ENCODE measurements at regions not wholly inside any gene's neighbourhood (a gene's known extent, or its start where the extent isn't known, plus 50 kb on each side); places are given as distances from the start of the nearest gene placed in this dataset.

- Histone ChIP-seq H2BK12ac (ENCODE audit: low read length in 2 of 2) (no peak overlapping the region), H3K4me1 (ENCODE audit: control insufficient read depth, insufficient read depth, low read depth, low read length) (peaks cover 3% of the 10 kb centered on the region), H2BK15ac (ENCODE audit: low read depth, poor library complexity, severe bottlenecking) (no peak overlapping the region), H2BK5ac (ENCODE audit: low read depth, low read length, poor library complexity, severe bottlenecking) (no peak overlapping the region), H2AFZ (ENCODE audit: low read depth, low read length) (no peak overlapping the region), H3K9me3 (ENCODE audit: control insufficient read depth, low read length) (no peaks in the 10 kb centered on the region), H3K79me1 (replicated peaks; ENCODE audit: low read length, poor library complexity, severe bottlenecking) (peaks cover 21% of the 10 kb centered on the region), H4K91ac (ENCODE audit: low read length) (no peak overlapping the region), H3K14ac (ENCODE audit: low read length in 2 of 2) (no peak overlapping the region), H2AK5ac (ENCODE audit: low read length, severe bottlenecking) (no peak overlapping the region), H3K4me3 (ENCODE audit: insufficient read depth in 1 of 2, low read depth in 1 of 2, low read length in 2 of 2) (no peak overlapping the region), H3K4ac (ENCODE audit: low read depth in 1 of 2, low read length in 2 of 2) (no peak overlapping the region), H3K27me3 (ENCODE audit: control insufficient read depth in 1 of 2, insufficient read depth in 1 of 2, low read length in 2 of 2) (no peaks in the 10 kb centered on the region), H3K27ac (ENCODE audit: low read length, poor library complexity, severe bottlenecking) (no peak overlapping the region), H3K18ac (ENCODE audit: low read depth in 1 of 2, low read length in 2 of 2) (no peak overlapping the region), H3K23ac (ENCODE audit: low read length in 2 of 2) (no peak overlapping the region), H3K9ac (ENCODE audit: low read length) (no peak overlapping the region), H3K4me2 (ENCODE audit: low read length, poor library complexity, severe bottlenecking) (no peak overlapping the region), H4K8ac (ENCODE audit: low read length) (no peak overlapping the region), H2BK120ac (ENCODE audit: low read depth, low read length) (no peak overlapping the region), H3K36me3 (ENCODE audit: control insufficient read depth in 1 of 2, insufficient read depth in 2 of 2, low read depth in 1 of 2, low read length in 2 of 2) (no peaks in the 10 kb centered on the region)
- no peak for DNase-seq
- 77% methylated on average over 10 of the region's 11 CpGs for WGBS
These were observed 479.2 kb downstream of the LIG4 start for GRCh38 chr13:107736170-107736569.

GRCh38 chr13:107734891-107735625 lies 480.3 kb downstream of the LIG4 start:
- H3K18ac ChIP-seq (ENCODE audit: low read depth in 1 of 2, low read length in 2 of 2), result no peak overlapping the region
- peaks cover 21% of the 10 kb centered on the region for H3K79me1 ChIP-seq (replicated peaks; ENCODE audit: low read length, poor library complexity, severe bottlenecking)
- H3K4me1 ChIP-seq (ENCODE audit: control insufficient read depth, insufficient read depth, low read depth, low read length), result peaks cover 3% of the 10 kb centered on the region
- H3K9me3 ChIP-seq (ENCODE audit: control insufficient read depth, low read length), result no peaks in the 10 kb centered on the region
- no peak overlapping the region for H2BK15ac ChIP-seq (ENCODE audit: low read depth, poor library complexity, severe bottlenecking)
- H3K23ac ChIP-seq (ENCODE audit: low read length in 2 of 2), result no peak overlapping the region
- no peak overlapping the region for H4K8ac ChIP-seq (ENCODE audit: low read length)
- H3K36me3 ChIP-seq (ENCODE audit: control insufficient read depth in 1 of 2, insufficient read depth in 2 of 2, low read depth in 1 of 2, low read length in 2 of 2), result no peaks in the 10 kb centered on the region
- no peak overlapping the region for H4K91ac ChIP-seq (ENCODE audit: low read length)
- no peak overlapping the region for H3K27ac ChIP-seq (ENCODE audit: low read length, poor library complexity, severe bottlenecking)
- H3K4ac ChIP-seq (ENCODE audit: low read depth in 1 of 2, low read length in 2 of 2), result no peak overlapping the region
- no peak overlapping the region for H2BK12ac ChIP-seq (ENCODE audit: low read length in 2 of 2)
- no peaks in the 10 kb centered on the region for H3K27me3 ChIP-seq (ENCODE audit: control insufficient read depth in 1 of 2, insufficient read depth in 1 of 2, low read length in 2 of 2)
- H2AFZ ChIP-seq (ENCODE audit: low read depth, low read length), result no peak overlapping the region
- H2BK120ac ChIP-seq (ENCODE audit: low read depth, low read length), result no peak overlapping the region
- no peak overlapping the region for H2BK5ac ChIP-seq (ENCODE audit: low read depth, low read length, poor library complexity, severe bottlenecking)
- no peak overlapping the region for H3K9ac ChIP-seq (ENCODE audit: low read length)
- WGBS, result 94% methylated on average over 2 of the region's 7 CpGs
- H3K4me3 ChIP-seq (ENCODE audit: insufficient read depth in 1 of 2, low read depth in 1 of 2, low read length in 2 of 2), result no peak overlapping the region
- no peak overlapping the region for H3K4me2 ChIP-seq (ENCODE audit: low read length, poor library complexity, severe bottlenecking)
- no peak for DNase-seq
- no peak overlapping the region for H3K14ac ChIP-seq (ENCODE audit: low read length in 2 of 2)
- no peak overlapping the region for H2AK5ac ChIP-seq (ENCODE audit: low read length, severe bottlenecking)

GRCh38 chr13:107733276-107733675 lies 482.1 kb downstream of the LIG4 start:
- no peak overlapping the region for H2AFZ ChIP-seq (ENCODE audit: low read depth, low read length)
- no peak overlapping the region for H2BK12ac ChIP-seq (ENCODE audit: low read length in 2 of 2)
- no peak overlapping the region for H2BK120ac ChIP-seq (ENCODE audit: low read depth, low read length)
- no peaks in the 10 kb centered on the region for H3K36me3 ChIP-seq (ENCODE audit: control insufficient read depth in 1 of 2, insufficient read depth in 2 of 2, low read depth in 1 of 2, low read length in 2 of 2)
- no peak overlapping the region for H2BK15ac ChIP-seq (ENCODE audit: low read depth, poor library complexity, severe bottlenecking)
- no peak overlapping the region for H4K91ac ChIP-seq (ENCODE audit: low read length)
- H3K4ac ChIP-seq (ENCODE audit: low read depth in 1 of 2, low read length in 2 of 2), result no peak overlapping the region
- no peaks in the 10 kb centered on the region for H3K27me3 ChIP-seq (ENCODE audit: control insufficient read depth in 1 of 2, insufficient read depth in 1 of 2, low read length in 2 of 2)
- no peak overlapping the region for H2AK5ac ChIP-seq (ENCODE audit: low read length, severe bottlenecking)
- H3K27ac ChIP-seq (ENCODE audit: low read length, poor library complexity, severe bottlenecking), result no peak overlapping the region
- H3K4me3 ChIP-seq (ENCODE audit: insufficient read depth in 1 of 2, low read depth in 1 of 2, low read length in 2 of 2), result no peak overlapping the region
- H4K8ac ChIP-seq (ENCODE audit: low read length), result no peak overlapping the region
- H3K4me1 ChIP-seq (ENCODE audit: control insufficient read depth, insufficient read depth, low read depth, low read length), result peaks cover 3% of the 10 kb centered on the region
- no peak overlapping the region for H3K9ac ChIP-seq (ENCODE audit: low read length)
- no peak overlapping the region for H3K23ac ChIP-seq (ENCODE audit: low read length in 2 of 2)
- no peak for DNase-seq
- no peak overlapping the region for H3K14ac ChIP-seq (ENCODE audit: low read length in 2 of 2)
- H3K9me3 ChIP-seq (ENCODE audit: control insufficient read depth, low read length), result no peaks in the 10 kb centered on the region
- no peak overlapping the region for H3K4me2 ChIP-seq (ENCODE audit: low read length, poor library complexity, severe bottlenecking)
- peaks cover 15% of the 10 kb centered on the region for H3K79me1 ChIP-seq (replicated peaks; ENCODE audit: low read length, poor library complexity, severe bottlenecking)
- no peak overlapping the region for H3K18ac ChIP-seq (ENCODE audit: low read depth in 1 of 2, low read length in 2 of 2)
- H2BK5ac ChIP-seq (ENCODE audit: low read depth, low read length, poor library complexity, severe bottlenecking), result no peak overlapping the region

- Histone ChIP-seq H3K79me1 (replicated peaks; ENCODE audit: low read length, poor library complexity, severe bottlenecking) (peaks cover 14% of the 10 kb centered on the region), H3K9me3 (ENCODE audit: control insufficient read depth, low read length) (no peaks in the 10 kb centered on the region), H3K4me1 (ENCODE audit: control insufficient read depth, insufficient read depth, low read depth, low read length) (no peaks in the 10 kb centered on the region), H3K36me3 (ENCODE audit: control insufficient read depth in 1 of 2, insufficient read depth in 2 of 2, low read depth in 1 of 2, low read length in 2 of 2) (no peaks in the 10 kb centered on the region), H3K9ac (ENCODE audit: low read length) (no peak overlapping the region), H4K8ac (ENCODE audit: low read length) (no peak overlapping the region), H2BK120ac (ENCODE audit: low read depth, low read length) (no peak overlapping the region), H4K91ac (ENCODE audit: low read length) (no peak overlapping the region), H3K23ac (ENCODE audit: low read length in 2 of 2) (no peak overlapping the region), H2BK5ac (ENCODE audit: low read depth, low read length, poor library complexity, severe bottlenecking) (no peak overlapping the region), H3K4ac (ENCODE audit: low read depth in 1 of 2, low read length in 2 of 2) (no peak overlapping the region), H2BK12ac (ENCODE audit: low read length in 2 of 2) (no peak overlapping the region), H3K18ac (ENCODE audit: low read depth in 1 of 2, low read length in 2 of 2) (no peak overlapping the region), H3K4me2 (ENCODE audit: low read length, poor library complexity, severe bottlenecking) (no peak overlapping the region), H3K27ac (ENCODE audit: low read length, poor library complexity, severe bottlenecking) (no peak overlapping the region), H3K14ac (ENCODE audit: low read length in 2 of 2) (no peak overlapping the region), H3K27me3 (ENCODE audit: control insufficient read depth in 1 of 2, insufficient read depth in 1 of 2, low read length in 2 of 2) (no peaks in the 10 kb centered on the region), H3K4me3 (ENCODE audit: insufficient read depth in 1 of 2, low read depth in 1 of 2, low read length in 2 of 2) (no peak overlapping the region), H2BK15ac (ENCODE audit: low read depth, poor library complexity, severe bottlenecking) (no peak overlapping the region), H2AK5ac (ENCODE audit: low read length, severe bottlenecking) (no peak overlapping the region), H2AFZ (ENCODE audit: low read depth, low read length) (no peak overlapping the region)
- 93% methylated on average over 6 of the region's 6 CpGs for WGBS
- no peak for DNase-seq
These were observed 484.5 kb downstream of the LIG4 start for GRCh38 chr13:107730813-107731212.

Measured in mesenchymal stem cell (in vitro differentiated cells and primary cell).